Loucy (cell line): ENCODE measurements at regions not wholly inside any gene's neighbourhood (a gene's known extent, or its start where the extent isn't known, plus 50 kb on each side); places are given as distances from the start of the nearest gene placed in this dataset.

ENCODE experiments used
- H2AFZ ChIP-seq: fragments of 200-600 bp; sonication (generic); 2 replicates; pipeline ENCODE4 v1.6.0; 2016; ENCODE audit warnings: antibody characterized with exemption, mild to moderate bottlenecking, low read length, moderate library complexity
- H3F3A ChIP-seq: fragments of 200-600 bp; 2 replicates; pipeline ENCODE4 v1.6.0; 2016; ENCODE audit warnings: antibody characterized with exemption, low read depth, mild to moderate bottlenecking
- H3K27me3 ChIP-seq: fragments of 200-600 bp; sonication (generic); 2 replicates; pipeline ENCODE4 v1.6.1; 2014; ENCODE audit warnings: low read length, mild to moderate bottlenecking; ENCODE audit not compliant: insufficient read depth, poor library complexity, severe bottlenecking
- H3K36me3 ChIP-seq: fragments of 200-600 bp; sonication (generic); 2 replicates; pipeline ENCODE4 v1.6.1; 2016; ENCODE audit warnings: low read length; ENCODE audit not compliant: insufficient read depth
- H3K4me1 ChIP-seq: fragments of 200-600 bp; sonication (generic); 2 replicates; pipeline ENCODE4 v1.5.1; 2014; ENCODE audit warnings: low read length, mild to moderate bottlenecking; ENCODE audit not compliant: insufficient read depth, poor library complexity, severe bottlenecking
- H3K4me2 ChIP-seq: fragments of 200-600 bp; sonication (generic); 2 replicates; pipeline ENCODE4 v1.6.0; 2014; ENCODE audit warnings: antibody characterized with exemption, low read length, low read depth, mild to moderate bottlenecking; ENCODE audit not compliant: poor library complexity, severe bottlenecking
- H3K4me3 ChIP-seq: fragments of 200-600 bp; sonication (generic); 2 replicates; pipeline ENCODE4 v1.5.1; 2014; ENCODE audit warnings: low read length, mild to moderate bottlenecking, mixed read lengths; ENCODE audit not compliant: poor library complexity, severe bottlenecking
- H3K79me2 ChIP-seq: fragments of 200-600 bp; sonication (generic); 2 replicates; pipeline ENCODE4 v1.6.1; 2014; ENCODE audit warnings: low read length; ENCODE audit not compliant: insufficient read depth
- H3K9ac ChIP-seq: fragments of 200-600 bp; sonication (generic); 2 replicates; pipeline ENCODE4 v1.6.0; 2014; ENCODE audit warnings: mild to moderate bottlenecking, low read depth, low read length, moderate library complexity; ENCODE audit not compliant: poor library complexity, severe bottlenecking
- H3K9me2 ChIP-seq: fragments of 200-600 bp; sonication (generic); replicated peaks from 2 replicates; pipeline ENCODE4 v1.6.1; 2016; ENCODE audit warnings: low read depth, low read length, mixed read lengths
- H3K9me3 ChIP-seq: fragments of 200-600 bp; sonication (generic); 2 replicates; pipeline ENCODE4 v1.6.1; 2014; ENCODE audit warnings: mild to moderate bottlenecking, antibody characterized with exemption, low read length, low read depth; ENCODE audit not compliant: insufficient read depth
- H4K20me1 ChIP-seq: fragments of 200-600 bp; sonication (generic); 2 replicates; pipeline ENCODE4 v1.6.0; 2014; ENCODE audit warnings: antibody characterized with exemption, low read length, mild to moderate bottlenecking; ENCODE audit not compliant: insufficient read depth, poor library complexity, severe bottlenecking
- CTCF ChIP-seq: fragments of 200-600 bp; sonication (generic); conservative IDR thresholded peaks from 2 replicates; pipeline ENCODE4 v1.5.1; 2014; ENCODE audit warnings: mild to moderate bottlenecking, antibody characterized with exemption, low read length
- EZH2phosphoT487 ChIP-seq: fragments of 200-600 bp; IDR thresholded peaks from 2 replicates; pipeline ENCODE4 v1.6.1; 2018; ENCODE audit warnings: antibody characterized with exemption, mild to moderate bottlenecking, moderate library complexity, borderline replicate concordance

DNA sequence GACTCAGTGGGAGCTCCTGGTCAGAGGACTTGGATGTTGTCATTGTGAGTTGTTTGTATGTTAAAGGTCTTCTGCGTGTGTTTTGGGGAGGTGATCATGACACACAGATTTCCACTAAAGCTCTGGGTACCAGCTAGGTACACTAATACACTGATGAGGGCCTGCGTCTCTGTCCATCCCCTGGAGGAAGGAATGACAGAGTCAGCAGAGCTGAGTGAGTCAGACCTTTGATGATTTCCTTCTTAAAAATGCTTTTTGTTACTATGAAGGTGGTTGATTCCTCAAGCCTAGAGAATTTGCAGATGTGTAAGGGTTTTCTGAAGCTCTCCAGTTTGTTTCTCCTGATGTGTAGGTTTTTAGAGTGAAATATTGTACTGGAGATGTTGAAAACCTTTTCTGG, 424.1 kb upstream of the TPM1 start:
- no peaks in the 10 kb centered on the region for H3K79me2 ChIP-seq
- H2AFZ ChIP-seq, result no peak overlapping the region
- no peaks in the 10 kb centered on the region for H3K9me2 ChIP-seq
- H3F3A ChIP-seq, result no peaks in the 10 kb centered on the region
- H3K4me2 ChIP-seq, result no peak overlapping the region
- H3K36me3 ChIP-seq, result no peaks in the 10 kb centered on the region
- H4K20me1 ChIP-seq, result no peaks in the 10 kb centered on the region
- TF ChIP-seq CTCF, result no peak
- no peak for TF ChIP-seq EZH2phosphoT487
- H3K4me3 ChIP-seq, result no peak overlapping the region
- no peaks in the 10 kb centered on the region for H3K4me1 ChIP-seq
- H3K9me3 ChIP-seq, result no peaks in the 10 kb centered on the region
- no peak overlapping the region for H3K9ac ChIP-seq
- H3K27me3 ChIP-seq, result no peaks in the 10 kb centered on the region

GRCh38 chr15:62618846-62619504, 423.6 kb upstream of the TPM1 start:
- Histone ChIP-seq H3K27me3 (no peaks in the 10 kb centered on the region), H4K20me1 (no peaks in the 10 kb centered on the region), H3K9me2 (no peaks in the 10 kb centered on the region)

DNA sequence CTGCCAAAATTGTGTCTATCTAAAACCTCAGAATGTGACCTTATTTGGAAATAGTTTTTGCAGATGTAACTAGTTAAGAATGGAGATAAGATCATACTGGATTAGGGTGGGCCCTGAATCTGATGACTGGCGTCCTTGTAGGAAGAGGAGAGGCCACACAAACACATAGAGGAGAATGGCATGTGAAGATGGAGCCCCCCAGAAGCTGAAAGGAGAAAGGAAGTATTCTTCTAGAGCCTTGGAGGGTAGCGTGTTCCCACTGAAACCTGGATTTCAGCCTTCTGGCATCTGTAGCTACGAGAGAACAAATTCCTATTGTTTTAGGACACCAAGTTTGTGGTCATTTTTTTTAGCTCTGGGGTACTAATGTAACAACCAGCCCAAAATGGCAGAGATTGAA, 423.0 kb upstream of the TPM1 start:
- H3K4me3 ChIP-seq, result no peak overlapping the region
- H3K4me1 ChIP-seq, result no peaks in the 10 kb centered on the region
- no peak overlapping the region for H3K9ac ChIP-seq
- H3K27me3 ChIP-seq, result no peaks in the 10 kb centered on the region
- no peaks in the 10 kb centered on the region for H4K20me1 ChIP-seq
- no peaks in the 10 kb centered on the region for H3K9me3 ChIP-seq
- TF ChIP-seq EZH2phosphoT487, result no peak
- no peak for TF ChIP-seq CTCF
- no peak overlapping the region for H2AFZ ChIP-seq
- no peaks in the 10 kb centered on the region for H3K36me3 ChIP-seq
- H3K79me2 ChIP-seq, result no peaks in the 10 kb centered on the region
- no peaks in the 10 kb centered on the region for H3F3A ChIP-seq
- no peak overlapping the region for H3K4me2 ChIP-seq
- no peaks in the 10 kb centered on the region for H3K9me2 ChIP-seq

More at GRCh38 chr15:62618846-62619504, 423.6 kb upstream of the TPM1 start:
- Histone ChIP-seq H3K36me3 (no peaks in the 10 kb centered on the region), H3K9me3 (no peaks in the 10 kb centered on the region), H3F3A (no peaks in the 10 kb centered on the region), H2AFZ (no peak overlapping the region), H3K9ac (no peak overlapping the region), H3K4me2 (no peak overlapping the region), H3K79me2 (no peaks in the 10 kb centered on the region), H3K4me3 (no peak overlapping the region), H3K4me1 (no peaks in the 10 kb centered on the region)
- no peak for TF ChIP-seq CTCF
